ENCODE measurements at regions not wholly inside any gene's neighbourhood (a gene's known extent, or its start where the extent isn't known, plus 50 kb on each side); places are given as distances from the start of the nearest gene placed in this dataset.

DNA sequence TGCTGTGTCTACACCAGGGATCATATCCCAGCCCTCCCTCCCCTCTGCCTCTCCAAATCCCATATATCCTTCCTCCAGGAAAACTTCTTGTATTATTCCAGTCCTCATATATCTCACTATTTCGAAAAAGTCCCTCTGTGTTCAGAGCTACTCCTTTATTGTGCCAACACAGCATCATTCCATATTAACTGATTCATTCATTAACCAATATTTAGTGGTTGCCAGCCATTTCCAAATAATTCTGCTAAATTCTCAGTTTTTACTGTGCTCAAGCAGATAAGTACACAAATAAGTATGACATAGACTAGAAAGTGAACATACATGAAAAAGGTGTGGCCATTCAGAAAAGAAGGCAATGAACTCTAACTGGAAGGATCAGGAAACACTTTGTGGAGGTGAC lies 241.6 kb upstream of the DUSP10 start:
- TF ChIP-seq, protein P1, sequence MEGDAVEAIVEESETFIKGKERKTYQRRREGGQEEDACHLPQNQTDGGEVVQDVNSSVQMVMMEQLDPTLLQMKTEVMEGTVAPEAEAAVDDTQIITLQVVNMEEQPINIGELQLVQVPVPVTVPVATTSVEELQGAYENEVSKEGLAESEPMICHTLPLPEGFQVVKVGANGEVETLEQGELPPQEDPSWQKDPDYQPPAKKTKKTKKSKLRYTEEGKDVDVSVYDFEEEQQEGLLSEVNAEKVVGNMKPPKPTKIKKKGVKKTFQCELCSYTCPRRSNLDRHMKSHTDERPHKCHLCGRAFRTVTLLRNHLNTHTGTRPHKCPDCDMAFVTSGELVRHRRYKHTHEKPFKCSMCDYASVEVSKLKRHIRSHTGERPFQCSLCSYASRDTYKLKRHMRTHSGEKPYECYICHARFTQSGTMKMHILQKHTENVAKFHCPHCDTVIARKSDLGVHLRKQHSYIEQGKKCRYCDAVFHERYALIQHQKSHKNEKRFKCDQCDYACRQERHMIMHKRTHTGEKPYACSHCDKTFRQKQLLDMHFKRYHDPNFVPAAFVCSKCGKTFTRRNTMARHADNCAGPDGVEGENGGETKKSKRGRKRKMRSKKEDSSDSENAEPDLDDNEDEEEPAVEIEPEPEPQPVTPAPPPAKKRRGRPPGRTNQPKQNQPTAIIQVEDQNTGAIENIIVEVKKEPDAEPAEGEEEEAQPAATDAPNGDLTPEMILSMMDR (IDR thresholded peaks at IDR 0.05; ENCODE audit: low read depth, low read length, poor library complexity, severe bottlenecking) = no peak
- TF ChIP-seq EZH2phosphoT487 (IDR thresholded peaks at IDR 0.05; ENCODE audit: borderline replicate concordance, low read length) = no peak
